IMR-90 (cell line): ENCODE measurements at regions not wholly inside any gene's neighbourhood (a gene's known extent, or its start where the extent isn't known, plus 50 kb on each side); places are given as distances from the start of the nearest gene placed in this dataset.

ENCODE experiments used
- CTCF ChIP-seq: conservative IDR thresholded peaks from 2 replicates; pipeline ENCODE4 v1.5.1; 2012; ENCODE audit warnings: mild to moderate bottlenecking, low read depth, low read length, improper control_type of control experiment
- ELK1 ChIP-seq: fragments of 150-350 bp; IDR thresholded peaks from 2 replicates; pipeline ENCODE4 v1.6.1; 2016; ENCODE audit warnings: low read depth, mild to moderate bottlenecking, low read length, moderate library complexity, borderline replicate concordance
- POLR2A ChIP-seq: IDR thresholded peaks from 2 replicates; pipeline ENCODE4 v1.6.1; 2012; ENCODE audit warnings: mild to moderate bottlenecking, low read depth, low read length
- USF2 ChIP-seq: fragments of 150-350 bp; IDR thresholded peaks from 2 replicates; pipeline ENCODE4 v1.6.1; 2017; ENCODE audit warnings: mild to moderate bottlenecking, antibody characterized with exemption, low read length, low read depth

DNA sequence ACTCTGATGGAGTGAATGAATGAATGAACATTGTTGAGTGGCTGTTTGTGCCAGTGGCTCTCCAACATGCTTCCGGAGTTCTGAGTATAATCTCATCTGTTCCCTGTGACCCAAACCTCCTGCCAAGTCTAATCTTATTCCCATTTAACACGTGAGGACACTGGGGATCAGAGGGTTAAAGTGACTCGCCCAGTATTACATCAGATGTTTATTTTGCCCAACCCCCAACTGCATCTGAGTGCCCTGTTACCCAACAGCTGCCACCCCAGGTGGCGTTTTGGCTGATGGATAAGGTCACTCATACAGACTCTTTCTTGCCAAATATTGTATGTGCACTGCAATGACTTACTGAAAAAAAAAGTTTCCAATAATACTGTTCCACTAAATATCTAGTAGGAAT lies 210.9 kb downstream of the EXOC5 start:
- no peak for TF ChIP-seq ELK1
- TF ChIP-seq USF2, result no peak
- TF ChIP-seq POLR2A, result no peak
- no peak for TF ChIP-seq CTCF
